Vagina (tissue), 2 donors: ENCODE measurements at regions not wholly inside any gene's neighbourhood (a gene's known extent, or its start where the extent isn't known, plus 50 kb on each side); places are given as distances from the start of the nearest gene placed in this dataset.
"Not testable (repeated sequence)": the region's sequence is repeated elsewhere in the genome, so short reads cannot be mapped to it uniquely, and the experiment has no call there.

Source experiments
- DNase-seq, 2 donors: peaks; one replicate each; pipeline ENCODE4 v3.0.0-alpha.2; 2017; ENCODE audit errors: extremely low spot score in 2 of 2
- H3K27ac ChIP-seq: fragments of 200-600 bp; sonication (generic); one replicate; pipeline ENCODE4 v1.5.1; 2019
- H3K27me3 ChIP-seq: fragments of 200-600 bp; sonication (generic); one replicate; pipeline ENCODE4 v1.5.1; 2019
- H3K36me3 ChIP-seq, 2 donors: fragments of 200-600 bp; sonication (generic); one replicate each; pipeline ENCODE4 v1.5.1; 2017 to 2019
- H3K4me1 ChIP-seq: fragments of 200-600 bp; sonication (generic); one replicate; pipeline ENCODE4 v1.5.1; 2019
- H3K4me3 ChIP-seq, 2 donors: fragments of 200-600 bp; sonication (generic); 1 replicate in 1 of 2; 2 replicates in 1 of 2; pipeline ENCODE4 v1.5.1; 2016 to 2019
- H3K9me3 ChIP-seq: fragments of 200-600 bp; sonication (generic); one replicate; pipeline ENCODE4 v1.5.1; 2019
- POLR2A ChIP-seq, 2 donors: fragments of 450-650 bp; IDR thresholded peaks; one replicate each; pipeline ENCODE4 v1.6.1; 2017; ENCODE audit warnings: antibody characterized with exemption in 2 of 2, mild to moderate bottlenecking in 2 of 2, moderate library complexity in 2 of 2
- POLR2AphosphoS5 ChIP-seq, 2 donors: sonication (generic); formaldehyde crosslinking; IDR thresholded peaks; one replicate each; pipeline ENCODE4 v1.9.0; 2017; ENCODE audit warnings: antibody characterized with exemption in 2 of 2, mild to moderate bottlenecking in 2 of 2, low read depth in 1 of 2; ENCODE audit not compliant: insufficient read depth in 1 of 2
- intact Hi-C: fragments of 100-400 bp; cut with DNase I; formaldehyde crosslinking; loops from one replicate; pipeline ENCODE4 v1.15.1; 2023
- TF ChIP-seq, protein P1 (sequence below), 3 experiments: fragments of 450-650 bp in 2 of 3; fragments of 200-600 bp in 1 of 3; sonication (generic) in 1 of 3; IDR thresholded peaks; one replicate each; pipeline ENCODE4 v1.5.1; 2017 to 2019; ENCODE audit warnings: antibody characterized with exemption in 3 of 3, mild to moderate bottlenecking in 2 of 3, moderate library complexity in 2 of 3

DNA sequence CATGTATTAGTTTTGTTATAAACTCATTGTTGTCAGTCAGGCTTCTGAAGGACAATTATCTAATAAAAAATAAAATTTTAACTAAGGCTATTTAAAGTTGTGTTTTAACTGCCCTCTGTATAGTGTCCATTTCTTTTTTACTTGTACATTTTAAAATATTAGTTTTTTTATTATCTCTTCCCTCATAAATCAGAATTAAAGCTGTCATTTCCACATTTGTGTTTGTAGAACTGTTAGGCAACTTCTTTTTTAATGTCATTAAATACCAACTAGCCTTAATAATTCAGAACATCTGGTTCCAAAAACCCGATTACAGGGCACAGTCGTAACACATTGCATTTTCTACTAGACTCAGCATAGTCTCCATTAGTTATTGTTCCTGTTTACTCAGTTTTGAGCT, 1749.0 kb upstream of the CELF4 start:
- TF ChIP-seq POLR2A (IDR thresholded peaks at IDR 0.05) (no peak), POLR2AphosphoS5 (IDR thresholded peaks at IDR 0.05; ENCODE audit: insufficient read depth in 1 of 2, low read depth in 1 of 2) (no peak)
- TF ChIP-seq, protein P1, sequence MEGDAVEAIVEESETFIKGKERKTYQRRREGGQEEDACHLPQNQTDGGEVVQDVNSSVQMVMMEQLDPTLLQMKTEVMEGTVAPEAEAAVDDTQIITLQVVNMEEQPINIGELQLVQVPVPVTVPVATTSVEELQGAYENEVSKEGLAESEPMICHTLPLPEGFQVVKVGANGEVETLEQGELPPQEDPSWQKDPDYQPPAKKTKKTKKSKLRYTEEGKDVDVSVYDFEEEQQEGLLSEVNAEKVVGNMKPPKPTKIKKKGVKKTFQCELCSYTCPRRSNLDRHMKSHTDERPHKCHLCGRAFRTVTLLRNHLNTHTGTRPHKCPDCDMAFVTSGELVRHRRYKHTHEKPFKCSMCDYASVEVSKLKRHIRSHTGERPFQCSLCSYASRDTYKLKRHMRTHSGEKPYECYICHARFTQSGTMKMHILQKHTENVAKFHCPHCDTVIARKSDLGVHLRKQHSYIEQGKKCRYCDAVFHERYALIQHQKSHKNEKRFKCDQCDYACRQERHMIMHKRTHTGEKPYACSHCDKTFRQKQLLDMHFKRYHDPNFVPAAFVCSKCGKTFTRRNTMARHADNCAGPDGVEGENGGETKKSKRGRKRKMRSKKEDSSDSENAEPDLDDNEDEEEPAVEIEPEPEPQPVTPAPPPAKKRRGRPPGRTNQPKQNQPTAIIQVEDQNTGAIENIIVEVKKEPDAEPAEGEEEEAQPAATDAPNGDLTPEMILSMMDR (IDR thresholded peaks at IDR 0.05): no peak
- intact Hi-C loops: no loop called here
- no peak overlapping the region for H3K27ac ChIP-seq

DNA sequence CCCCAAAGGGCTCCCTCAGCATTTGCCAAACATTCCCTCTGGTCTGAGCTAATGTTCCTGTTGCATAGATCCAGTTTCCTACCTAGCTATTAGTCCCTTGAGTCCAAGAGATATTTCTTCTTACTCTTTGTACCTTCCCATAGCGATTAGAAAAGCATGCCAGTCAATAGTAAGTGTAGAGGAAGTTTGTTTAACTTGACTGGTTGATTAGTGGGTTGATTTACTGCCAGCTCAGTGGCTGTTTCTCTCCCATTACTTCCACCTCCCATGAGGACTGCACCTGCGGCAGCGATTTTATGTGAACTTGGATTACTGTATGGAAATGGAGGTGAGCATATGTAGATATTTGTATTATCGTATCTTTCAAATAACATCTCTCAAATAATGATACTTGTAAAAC, 1748.4 kb upstream of the CELF4 start:
- H3K4me3 ChIP-seq: no peak overlapping the region
- H3K27ac ChIP-seq: no peak overlapping the region
- H3K9me3 ChIP-seq: no peaks in the 10 kb centered on the region
- TF ChIP-seq POLR2A (IDR thresholded peaks at IDR 0.05): no peak
- TF ChIP-seq, protein P1 (IDR thresholded peaks at IDR 0.05): no peak
- no peak for TF ChIP-seq POLR2AphosphoS5 (IDR thresholded peaks at IDR 0.05; ENCODE audit: insufficient read depth in 1 of 2, low read depth in 1 of 2)
- H3K4me1 ChIP-seq: no peaks in the 10 kb centered on the region
- H3K36me3 ChIP-seq: no peaks in the 10 kb centered on the region
- no peak for DNase-seq
- intact Hi-C loops: no loop called here
- no peaks in the 10 kb centered on the region for H3K27me3 ChIP-seq

More for the DNA sequence above, 1749.0 kb upstream of the CELF4 start:
- no peak overlapping the region for H3K4me3 ChIP-seq
- no peaks in the 10 kb centered on the region for H3K27me3 ChIP-seq
- H3K4me1 ChIP-seq: no peaks in the 10 kb centered on the region
- no peaks in the 10 kb centered on the region for H3K9me3 ChIP-seq
- DNase-seq: no peak
- no peaks in the 10 kb centered on the region for H3K36me3 ChIP-seq

DNA sequence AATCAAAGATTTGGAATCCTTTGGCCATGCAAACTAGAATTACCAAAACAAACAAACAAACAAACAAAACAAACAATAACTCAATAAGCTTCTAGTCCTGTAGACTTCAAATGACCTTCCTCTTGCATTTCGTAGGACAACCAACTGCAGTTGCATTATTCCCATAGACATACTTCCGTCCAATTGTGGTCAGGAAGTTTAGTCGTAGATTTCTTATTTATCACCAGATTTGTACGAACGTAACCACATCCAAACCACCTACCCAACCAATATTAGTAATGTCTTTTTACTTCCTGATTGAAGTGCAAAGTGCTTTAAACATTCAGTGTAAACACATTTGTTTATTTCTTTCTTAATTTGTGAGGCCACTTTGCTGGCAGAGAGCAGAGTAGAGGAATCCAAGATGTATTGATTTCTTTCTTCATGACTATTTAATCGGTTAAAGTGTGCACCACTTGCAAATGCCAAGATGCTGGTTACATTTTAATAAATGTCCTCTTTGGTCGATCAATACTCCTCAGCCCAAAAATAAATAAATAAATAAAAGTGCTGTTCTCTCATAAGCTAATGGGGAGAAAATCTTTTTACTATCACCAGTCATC, 1745.6 kb upstream of the CELF4 start:
- TF ChIP-seq POLR2A (IDR thresholded peaks at IDR 0.05) (no peak), POLR2AphosphoS5 (IDR thresholded peaks at IDR 0.05; ENCODE audit: insufficient read depth in 1 of 2, low read depth in 1 of 2) (no peak)
- TF ChIP-seq, protein P1 (IDR thresholded peaks at IDR 0.05): no peak

DNA sequence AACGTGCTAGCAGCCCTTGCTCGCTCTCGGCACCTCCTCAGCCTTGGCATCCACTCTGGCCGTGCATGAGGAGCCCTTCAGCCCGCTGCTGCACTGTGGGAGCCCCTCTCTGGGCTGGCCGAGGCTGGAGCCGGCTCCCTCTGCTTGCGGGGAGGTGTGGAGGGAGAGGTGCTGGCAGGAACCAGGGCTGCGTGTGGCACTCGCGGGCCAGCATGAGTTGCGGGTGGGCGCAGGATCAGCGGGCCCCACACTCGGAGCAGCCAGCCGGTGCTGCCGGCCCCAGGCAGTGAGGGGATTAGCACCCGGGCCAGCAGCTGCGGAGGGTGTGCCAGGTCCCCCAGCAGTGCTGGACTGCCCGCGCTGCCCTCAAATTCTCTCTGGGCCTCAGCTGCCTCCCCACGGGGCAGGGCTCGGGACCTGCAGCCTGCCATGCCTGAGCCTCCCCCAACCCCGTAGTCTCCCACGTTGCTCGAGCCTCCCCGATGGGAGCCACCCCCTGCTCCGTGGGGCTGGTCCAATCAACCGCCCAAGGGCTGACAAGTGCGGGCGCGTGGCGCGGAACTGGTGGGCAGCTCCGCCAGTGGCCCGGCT, 1743.4 kb upstream of the CELF4 start:
- H3K4me1 ChIP-seq, DNase-seq, intact Hi-C loops, H3K27me3 ChIP-seq, H3K36me3 ChIP-seq, H3K27ac ChIP-seq, H3K4me3 ChIP-seq, H3K9me3 ChIP-seq: not testable (repeated sequence)

More for the DNA sequence above, 1745.6 kb upstream of the CELF4 start:
- Histone ChIP-seq H3K27ac (no peak overlapping the region), H3K27me3 (no peaks in the 10 kb centered on the region), H3K4me1 (no peaks in the 10 kb centered on the region), H3K36me3 (no peaks in the 10 kb centered on the region), H3K9me3 (no peaks in the 10 kb centered on the region), H3K4me3 (no peak overlapping the region)
- intact Hi-C loops: no loop called here
- DNase-seq: no peak

- H3K27me3 ChIP-seq: no peaks in the 10 kb centered on the region
- intact Hi-C loops: no loop called here
- DNase-seq: no peak
- no peaks in the 10 kb centered on the region for H3K36me3 ChIP-seq
- H3K9me3 ChIP-seq: no peaks in the 10 kb centered on the region
- no peak for TF ChIP-seq POLR2A (IDR thresholded peaks at IDR 0.05)
- TF ChIP-seq, protein P1 (IDR thresholded peaks at IDR 0.05): no peak
- TF ChIP-seq POLR2AphosphoS5 (IDR thresholded peaks at IDR 0.05; ENCODE audit: insufficient read depth in 1 of 2, low read depth in 1 of 2): no peak
- no peak overlapping the region for H3K27ac ChIP-seq
- H3K4me3 ChIP-seq: no peak overlapping the region
- no peaks in the 10 kb centered on the region for H3K4me1 ChIP-seq
These were observed 1740.2 kb upstream of the CELF4 start for GRCh38 chr18:39305766-39306165.
